ENCODE measurements at regions not wholly inside any gene's neighbourhood (a gene's known extent, or its start where the extent isn't known, plus 50 kb on each side); places are given as distances from the start of the nearest gene placed in this dataset.
A peak's percentile ranks its signal among the peaks of the same experiment; 100 is the strongest.

GRCh38 chr15:79373113-79373512 is 59.0 kb upstream of the MINAR1 start:
- DNase-seq: no peak

GRCh38 chr15:79373728-79374127 is 58.4 kb upstream of the MINAR1 start:
- DNase-seq: no peak

GRCh38 chr15:79376383-79376782 is 55.8 kb upstream of the MINAR1 start:
- no peak for DNase-seq

GRCh38 chr15:79378394-79379109 is 53.6 kb upstream of the MINAR1 start:
- DNase-seq: no peak

GRCh38 chr15:79380755-79381497 is 51.2 kb upstream of the MINAR1 start:
- peak; percentile 77 for DNase-seq

- no peak for DNase-seq
These were observed 50.5 kb upstream of the MINAR1 start for GRCh38 chr15:79381593-79381992.
